AG04449 (cell line): ENCODE measurements at regions not wholly inside any gene's neighbourhood (a gene's known extent, or its start where the extent isn't known, plus 50 kb on each side); places are given as distances from the start of the nearest gene placed in this dataset.

Experiments
- CTCF ChIA-PET: fragments of 350-600 bp; formaldehyde crosslinking; extraction: SDS; loops from one replicate; lab custom pipeline; 2021; ENCODE audit warnings: antibody characterized with exemption; lab: Yijun Ruan, JAX
- POLR2A ChIA-PET: fragments of 400-600, 350-600 bp; formaldehyde crosslinking; extraction: SDS; loops from one replicate; lab custom pipeline; 2020; ENCODE audit warnings: antibody characterized with exemption, inconsistent platforms; lab: Yijun Ruan, JAX
- DNase-seq: peaks from one replicate; pipeline ENCODE4 v3.0.0-alpha.2; 2010; ENCODE audit warnings: low read depth, low spot score
- H3K4me3 ChIP-seq: 2 replicates; pipeline ENCODE4 v1.5.1; 2011; ENCODE audit warnings: low read depth, mild to moderate bottlenecking, control low read depth, low read length
- CTCF ChIP-seq: IDR thresholded peaks from one replicate; pipeline ENCODE4 v1.5.1; 2011; ENCODE audit warnings: mild to moderate bottlenecking, moderate library complexity, low read length, control low read depth, inconsistent platforms; ENCODE audit not compliant: insufficient read depth; ENCODE audit errors: missing control alignments

- DNase-seq, result no peak
- no peak overlapping the region for H3K4me3 ChIP-seq
- CTCF ChIA-PET, result no interaction called here
Measured at GRCh38 chr6:139582956-139583355, 208.5 kb upstream of the CITED2 start.

DNA sequence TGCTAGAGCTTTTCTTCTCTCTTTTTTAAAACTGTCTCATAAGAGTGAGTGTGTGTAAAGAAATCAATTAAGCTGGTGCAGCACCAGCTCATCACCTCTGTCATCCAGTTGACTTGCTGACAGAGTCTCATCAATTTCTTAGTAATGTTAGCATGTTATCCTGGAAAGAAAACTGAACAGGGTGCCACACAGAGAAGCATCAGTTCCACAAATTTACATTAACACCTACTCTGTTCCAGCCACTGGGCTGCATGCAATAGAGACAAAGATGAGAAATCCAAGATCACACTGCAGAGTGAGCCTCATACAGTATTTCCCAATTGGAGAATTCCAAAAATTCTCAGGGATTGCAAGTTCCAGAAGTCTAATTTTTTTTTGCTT lies 207.0 kb upstream of the CITED2 start:
- no peak for DNase-seq
- no peak overlapping the region for H3K4me3 ChIP-seq
- no peak for TF ChIP-seq CTCF
- CTCF ChIA-PET, result no interaction called here
- POLR2A ChIA-PET, result no interaction called here

More at GRCh38 chr6:139582956-139583355, 208.5 kb upstream of the CITED2 start:
- POLR2A ChIA-PET, result interaction anchor here (2.0 kb wide), 1 partner anchor 209 kb away, joined by 7 read pairs; the partner anchor contains the start of gene CITED2
- no peak for TF ChIP-seq CTCF

DNA sequence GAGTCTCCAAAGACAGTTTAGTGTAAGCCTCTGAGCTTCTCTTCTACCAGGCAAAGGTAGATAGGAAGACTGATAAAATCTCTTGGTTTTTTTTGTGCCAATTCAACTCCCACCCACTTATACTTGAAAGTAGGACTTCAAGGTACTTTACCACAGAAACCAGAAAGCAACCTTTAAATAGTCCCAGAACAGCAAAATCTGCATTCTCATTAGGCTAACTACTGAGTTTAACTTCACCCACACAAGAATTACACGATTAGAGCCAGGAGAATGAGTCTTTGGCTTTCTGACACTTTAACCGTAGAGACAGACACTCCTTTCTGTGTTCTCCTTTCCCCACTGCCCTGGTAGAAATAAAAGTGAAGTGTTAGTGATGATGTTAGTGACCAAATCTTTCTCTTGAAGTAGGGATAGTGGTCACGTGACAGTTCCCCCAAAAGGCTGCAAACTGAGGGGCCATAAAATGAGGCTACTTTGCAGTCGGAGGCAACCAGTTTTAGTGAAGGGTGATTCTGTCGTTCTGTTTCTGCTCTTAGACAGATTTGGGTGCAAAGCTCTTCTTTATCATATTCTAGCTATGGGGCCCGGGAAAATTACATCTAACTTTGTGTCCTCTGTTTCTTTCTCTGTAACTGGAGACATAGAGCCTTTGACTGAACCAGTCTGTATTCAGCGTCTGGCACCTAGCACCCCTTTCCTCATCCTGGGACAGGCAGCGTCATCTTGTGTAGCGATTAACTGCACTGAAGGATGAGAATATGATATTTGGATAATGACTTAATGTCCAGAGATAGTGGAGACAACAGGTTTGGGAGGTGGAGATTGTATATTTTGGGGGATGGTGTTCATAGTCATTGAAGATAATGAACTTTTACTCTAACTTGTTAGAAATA lies 206.4 kb upstream of the CITED2 start:
- POLR2A ChIA-PET, result no interaction called here
- no peak for TF ChIP-seq CTCF
- H3K4me3 ChIP-seq, result no peak overlapping the region
- no peak for DNase-seq
- CTCF ChIA-PET, result no interaction called here

DNA sequence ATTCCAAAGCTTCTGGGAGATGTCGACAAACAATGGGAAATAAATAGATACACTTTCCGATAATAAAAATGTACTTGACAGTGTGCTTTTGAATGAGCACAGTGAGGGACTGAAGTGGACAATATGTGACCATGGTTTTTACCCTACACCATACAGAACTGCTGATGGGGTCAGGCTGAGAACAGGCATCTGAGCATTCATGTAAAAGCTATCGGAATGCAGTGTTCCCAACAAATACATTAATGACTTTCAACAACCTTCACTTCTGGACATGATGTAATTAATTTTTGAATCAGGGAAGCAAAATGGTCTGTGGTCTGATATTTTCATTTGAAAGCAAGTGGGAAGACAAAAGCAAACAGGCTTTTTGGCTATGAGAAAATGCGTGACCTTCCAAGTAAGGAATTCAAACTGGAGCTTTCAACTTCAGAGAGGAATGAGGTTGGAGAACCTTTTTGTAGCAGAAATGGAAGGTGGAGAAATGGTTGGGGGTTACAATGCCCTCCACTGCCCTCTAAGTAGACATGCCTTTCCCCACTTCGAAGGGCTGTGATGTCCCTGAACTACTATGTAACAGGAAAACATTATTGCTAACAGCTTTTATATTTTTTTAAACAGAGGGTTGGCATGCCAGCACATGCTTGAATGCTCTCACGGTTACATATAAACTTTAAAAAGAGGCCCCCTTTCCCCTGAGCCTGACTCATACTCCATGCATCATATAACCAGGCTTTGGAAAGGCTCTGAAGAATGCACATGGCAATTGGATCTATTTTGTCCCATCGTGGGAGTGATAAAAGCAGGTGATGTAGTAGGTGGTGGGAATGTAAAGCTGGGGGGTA lies 203.5 kb upstream of the CITED2 start:
- ChIA-PET CTCF (interaction anchor here (0.9 to 2.5 kb wide), 2 partner anchors 10 to 208 kb away, joined by 3 to 6 read pairs; no protein-coding TSS in a partner anchor), POLR2A (interaction anchor here (0.6 to 3.7 kb wide), 9 partner anchors 9 to 203 kb away, joined by 3 to 32 read pairs (median 3); partner anchors contain the start of gene CITED2)
- no peak for TF ChIP-seq CTCF
- no peak overlapping the region for H3K4me3 ChIP-seq
- DNase-seq, result peak; percentile 77

GRCh38 chr6:139577124-139577762 lies 202.8 kb upstream of the CITED2 start:
- ChIA-PET POLR2A (interaction anchor here (0.6 to 3.7 kb wide), 6 partner anchors 8 to 203 kb away, joined by 3 to 32 read pairs (median 5); partner anchors contain the start of gene CITED2), CTCF (interaction anchor here (2.5 kb wide), 1 partner anchor 208 kb away, joined by 6 read pairs; no protein-coding TSS in a partner anchor)
- no peak for TF ChIP-seq CTCF
- DNase-seq, result no peak
- no peak overlapping the region for H3K4me3 ChIP-seq
